SK-N-SH (cell line): ENCODE measurements at regions not wholly inside any gene's neighbourhood (a gene's known extent, or its start where the extent isn't known, plus 50 kb on each side); places are given as distances from the start of the nearest gene placed in this dataset.

Experiments used
- CTCF ChIA-PET: fragments of 300-600, 350-600 bp; formaldehyde crosslinking; extraction: SDS; loops from one replicate; lab custom pipeline; 2021; lab: Yijun Ruan, JAX
- POLR2A ChIA-PET: fragments of 350-600 bp; sonication (Branson Sonifier 250); formaldehyde crosslinking; extraction: SDS; loops from one replicate; lab custom pipeline; 2020; ENCODE audit warnings: antibody characterized with exemption, inconsistent platforms; lab: Yijun Ruan, JAX
- DNase-seq: peaks from one replicate; pipeline ENCODE4 v3.0.0; 2012
- H2AFZ ChIP-seq: fragments of 200-600 bp; sonication (generic); 2 replicates; pipeline ENCODE4 v1.8.1; 2016; ENCODE audit warnings: antibody characterized with exemption, mild to moderate bottlenecking, low read depth
- H3F3A ChIP-seq: fragments of 200-600 bp; sonication (generic); replicated peaks from 2 replicates; pipeline ENCODE3; 2016; ENCODE audit warnings: antibody characterized with exemption, mild to moderate bottlenecking; ENCODE audit not compliant: insufficient read depth
- H3K27ac ChIP-seq, 2 experiments: fragments of 200-500 bp in 1 of 2; fragments of 200-600 bp in 1 of 2; sonication (Bioruptor generic) in 1 of 2; sonication (generic), shearing (Covaris generic) in 1 of 2; 2 replicates each; pipeline versions ENCODE4 v1.5.1 to v1.6.1; 2014 to 2016; ENCODE audit warnings: low read depth in 2 of 2, inconsistent platforms in 1 of 2, low read length in 1 of 2, mild to moderate bottlenecking in 1 of 2, mixed read lengths in 1 of 2
- H3K27me3 ChIP-seq: fragments of 200-600 bp; sonication (generic), shearing (Covaris generic); 2 replicates; pipeline ENCODE4 v1.6.1; 2016; ENCODE audit warnings: mixed run types; ENCODE audit not compliant: insufficient read depth
- H3K36me3 ChIP-seq, 2 experiments: fragments of 200-500 bp in 1 of 2; fragments of 200-600 bp in 1 of 2; sonication (Bioruptor generic) in 1 of 2; sonication (generic) in 1 of 2; replicated peaks in 1 of 2; 2 replicates each; pipeline versions ENCODE3 to v1.5.1; 2014 to 2016; ENCODE audit warnings: low read length in 1 of 2, mild to moderate bottlenecking in 1 of 2; ENCODE audit not compliant: insufficient read depth in 2 of 2, control insufficient read depth in 1 of 2
- H3K4me1 ChIP-seq, 2 experiments: fragments of 200-500 bp in 1 of 2; fragments of 200-600 bp in 1 of 2; sonication (Bioruptor generic) in 1 of 2; sonication (generic), shearing (Covaris generic) in 1 of 2; 2 replicates each; pipeline versions ENCODE4 v1.5.1 to v1.6.1; 2014 to 2016; ENCODE audit warnings: low read depth in 1 of 2, low read length in 1 of 2, mixed run types in 1 of 2; ENCODE audit not compliant: insufficient read depth in 2 of 2, control insufficient read depth in 1 of 2
- H3K4me2 ChIP-seq: fragments of 200-600 bp; sonication (generic), shearing (Covaris generic); 2 replicates; pipeline ENCODE4 v1.6.1; 2017; ENCODE audit warnings: mixed run types
- H3K4me3 ChIP-seq, 2 experiments: fragments of 200-500 bp in 1 of 2; fragments of 200-600 bp in 1 of 2; sonication (Bioruptor generic) in 1 of 2; sonication (generic), shearing (Covaris generic) in 1 of 2; 2 replicates each; pipeline versions ENCODE4 v1.5.1 to v1.8.1; 2014 to 2016; ENCODE audit warnings: low read depth in 2 of 2, inconsistent platforms in 1 of 2, low read length in 1 of 2, mild to moderate bottlenecking in 1 of 2, mixed read lengths in 1 of 2, moderate library complexity in 1 of 2
- H3K79me2 ChIP-seq: fragments of 200-600 bp; sonication (generic); 2 replicates; pipeline ENCODE4 v1.8.1; 2017; ENCODE audit warnings: mild to moderate bottlenecking; ENCODE audit not compliant: insufficient read depth
- H3K9ac ChIP-seq: fragments of 200-600 bp; sonication (generic); 2 replicates; pipeline ENCODE4 v1.6.1; 2017; ENCODE audit warnings: mixed run types
- H3K9me2 ChIP-seq: fragments of 200-600 bp; sonication (generic); 2 replicates; pipeline ENCODE4 v1.6.1; 2017; ENCODE audit warnings: mixed run types
- H3K9me3 ChIP-seq: fragments of 200-600 bp; sonication (generic); 2 replicates; pipeline ENCODE4 v1.6.1; 2017; ENCODE audit warnings: mixed run types, mild to moderate bottlenecking, moderate library complexity
- H4K20me1 ChIP-seq: fragments of 200-600 bp; sonication (generic); 2 replicates; pipeline ENCODE4 v1.6.1; 2017; ENCODE audit warnings: mild to moderate bottlenecking, mixed run types; ENCODE audit not compliant: insufficient read depth
- CTCF ChIP-seq: fragments of 200-600 bp; sonication (generic); IDR thresholded peaks from 2 replicates; pipeline ENCODE4 v1.6.1; 2017; ENCODE audit warnings: antibody characterized with exemption, mild to moderate bottlenecking, moderate library complexity
- ELF1 ChIP-seq: IDR thresholded peaks from 2 replicates; pipeline ENCODE4 v1.4.0; 2012
- EP300 ChIP-seq, 2 experiments: IDR thresholded peaks; 2 replicates each; pipeline versions ENCODE4 v1.4.0 to v1.6.1; 2012; ENCODE audit warnings: borderline replicate concordance in 1 of 2, low read depth in 1 of 2, low read length in 1 of 2
- FOXM1 ChIP-seq: IDR thresholded peaks from 2 replicates; pipeline ENCODE4 v1.4.0; 2012; ENCODE audit warnings: low read depth, mild to moderate bottlenecking
- GABPA ChIP-seq: IDR thresholded peaks from 2 replicates; pipeline ENCODE4 v1.4.0; 2012; ENCODE audit warnings: low read depth, mild to moderate bottlenecking
- MAX ChIP-seq: IDR thresholded peaks from 2 replicates; pipeline ENCODE4 v1.4.0; 2012; ENCODE audit warnings: low read depth
- RAD21 ChIP-seq: IDR thresholded peaks from 2 replicates; pipeline ENCODE4 v1.6.1; 2012; ENCODE audit warnings: mild to moderate bottlenecking, low read length
- RXRA ChIP-seq: IDR thresholded peaks from 2 replicates; pipeline ENCODE4 v1.4.0; 2012; ENCODE audit warnings: low read depth, mild to moderate bottlenecking, borderline replicate concordance
- SIN3A ChIP-seq: IDR thresholded peaks from 2 replicates; pipeline ENCODE4 v1.6.1; 2012; ENCODE audit warnings: low read depth, mild to moderate bottlenecking, low read length, moderate library complexity, borderline replicate concordance
- SMC3 ChIP-seq: IDR thresholded peaks from 2 replicates; pipeline ENCODE4 v1.6.1; 2012; ENCODE audit warnings: low read depth, low read length, improper control_type of control experiment
- TEAD4 ChIP-seq: IDR thresholded peaks from 2 replicates; pipeline ENCODE4 v1.4.0; 2012; ENCODE audit warnings: mild to moderate bottlenecking, borderline replicate concordance; ENCODE audit not compliant: insufficient read depth
- ZBTB33 ChIP-seq: IDR thresholded peaks from 2 replicates; pipeline ENCODE4 v1.4.0; 2012; ENCODE audit warnings: low read depth, borderline replicate concordance
- WGBS: methylation state at CpG from one replicate; pipeline ENCODE4 v1.1.6; 2017; ENCODE audit warnings: low lambda C conversion rate; 5-methylcytosine and 5-hydroxymethylcytosine counted together
- TF ChIP-seq, protein P1 (sequence below): fragments of 150-350 bp; IDR thresholded peaks from 2 replicates; pipeline ENCODE4 v1.6.1; 2016; ENCODE audit warnings: mild to moderate bottlenecking, low read depth, low read length
- TF ChIP-seq, protein P2 (sequence below): IDR thresholded peaks from 2 replicates; pipeline ENCODE4; 2012

- TF ChIP-seq RAD21 (no peak), SIN3A (no peak), ZBTB33 (no peak)
- TF ChIP-seq, all 33 proteins: peak for 0
- H3F3A ChIP-seq, result no peaks in the 10 kb centered on the region
- no peaks in the 10 kb centered on the region for H3K4me1 ChIP-seq
- no peaks in the 10 kb centered on the region for H3K9me3 ChIP-seq
- no peaks in the 10 kb centered on the region for H3K36me3 ChIP-seq
- WGBS, result 87% methylated on average over 3 of the region's 3 CpGs
- no peak overlapping the region for H3K4me3 ChIP-seq
- H3K9me2 ChIP-seq, result no peaks in the 10 kb centered on the region
- H3K9ac ChIP-seq, result no peak overlapping the region
- POLR2A ChIA-PET, result no interaction called here
- H3K79me2 ChIP-seq, result no peaks in the 10 kb centered on the region
- CTCF ChIA-PET, result interaction anchor here (0.9 to 2.6 kb wide), 9 partner anchors 17 to 1057 kb away, joined by 3 to 23 read pairs (median 4); no protein-coding TSS in a partner anchor
- H2AFZ ChIP-seq, result no peak overlapping the region
- no peak overlapping the region for H3K4me2 ChIP-seq
- no peaks in the 10 kb centered on the region for H3K27me3 ChIP-seq
- H3K27ac ChIP-seq, result no peak overlapping the region
- no peak for DNase-seq
- H4K20me1 ChIP-seq, result no peaks in the 10 kb centered on the region
Observed at GRCh38 chr12:19741132-19741489, 301.8 kb downstream of the AEBP2 start.

GRCh38 chr12:19744705-19745218, 305.5 kb downstream of the AEBP2 start:
- no peaks in the 10 kb centered on the region for H3K4me1 ChIP-seq
- no peak overlapping the region for H3K9ac ChIP-seq
- no peaks in the 10 kb centered on the region for H3K27me3 ChIP-seq
- H3K79me2 ChIP-seq, result no peaks in the 10 kb centered on the region
- no peaks in the 10 kb centered on the region for H3F3A ChIP-seq
- no peak overlapping the region for H3K4me2 ChIP-seq
- H4K20me1 ChIP-seq, result no peaks in the 10 kb centered on the region
- no peaks in the 10 kb centered on the region for H3K9me3 ChIP-seq
- H3K36me3 ChIP-seq, result no peaks in the 10 kb centered on the region
- H3K27ac ChIP-seq, result no peak overlapping the region
- ChIA-PET CTCF (no interaction called here), POLR2A (no interaction called here)
- no peak overlapping the region for H3K4me3 ChIP-seq
- no peak for TF ChIP-seq ELF1
- no peak for TF ChIP-seq FOXM1
- no peak for TF ChIP-seq RAD21
- WGBS, result 55% methylated on average over 4 of the region's 4 CpGs
- no peak overlapping the region for H2AFZ ChIP-seq
- H3K9me2 ChIP-seq, result no peaks in the 10 kb centered on the region
- no peak for DNase-seq

- ChIA-PET POLR2A (no interaction called here), CTCF (interaction anchor here (1.2 to 2.3 kb wide), 5 partner anchors 8 to 878 kb away, joined by 3 to 10 read pairs (median 3); no protein-coding TSS in a partner anchor)
- no peak for DNase-seq
- Histone ChIP-seq H3K9ac (no peak overlapping the region), H3K27me3 (no peaks in the 10 kb centered on the region), H3K9me2 (no peaks in the 10 kb centered on the region), H3K4me2 (no peak overlapping the region), H3K4me3 (no peak overlapping the region), H3K4me1 (no peaks in the 10 kb centered on the region), H3F3A (no peaks in the 10 kb centered on the region), H3K9me3 (peaks cover 4% of the 10 kb centered on the region; the same call in 1 of the 2 replicates), H3K36me3 (no peaks in the 10 kb centered on the region), H3K79me2 (no peaks in the 10 kb centered on the region), H2AFZ (no peak overlapping the region), H3K27ac (no peak overlapping the region), H4K20me1 (no peaks in the 10 kb centered on the region)
- 79% methylated on average over 4 of the region's 4 CpGs for WGBS
- no peak for TF ChIP-seq GABPA
- no peak for TF ChIP-seq EP300 (IDR thresholded peaks at IDR 0.05; ENCODE audit: borderline replicate concordance in 1 of 2, low read depth in 1 of 2, low read length in 1 of 2)
- no peak for TF ChIP-seq SIN3A
- TF ChIP-seq FOXM1, result no peak
- no peak for TF ChIP-seq CTCF
- TF ChIP-seq, protein P1, sequence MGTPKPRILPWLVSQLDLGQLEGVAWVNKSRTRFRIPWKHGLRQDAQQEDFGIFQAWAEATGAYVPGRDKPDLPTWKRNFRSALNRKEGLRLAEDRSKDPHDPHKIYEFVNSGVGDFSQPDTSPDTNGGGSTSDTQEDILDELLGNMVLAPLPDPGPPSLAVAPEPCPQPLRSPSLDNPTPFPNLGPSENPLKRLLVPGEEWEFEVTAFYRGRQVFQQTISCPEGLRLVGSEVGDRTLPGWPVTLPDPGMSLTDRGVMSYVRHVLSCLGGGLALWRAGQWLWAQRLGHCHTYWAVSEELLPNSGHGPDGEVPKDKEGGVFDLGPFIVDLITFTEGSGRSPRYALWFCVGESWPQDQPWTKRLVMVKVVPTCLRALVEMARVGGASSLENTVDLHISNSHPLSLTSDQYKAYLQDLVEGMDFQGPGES, result no peak
- TF ChIP-seq SMC3, result no peak
- TF ChIP-seq MAX, result no peak
- no peak for TF ChIP-seq TEAD4
- TF ChIP-seq, protein P2, sequence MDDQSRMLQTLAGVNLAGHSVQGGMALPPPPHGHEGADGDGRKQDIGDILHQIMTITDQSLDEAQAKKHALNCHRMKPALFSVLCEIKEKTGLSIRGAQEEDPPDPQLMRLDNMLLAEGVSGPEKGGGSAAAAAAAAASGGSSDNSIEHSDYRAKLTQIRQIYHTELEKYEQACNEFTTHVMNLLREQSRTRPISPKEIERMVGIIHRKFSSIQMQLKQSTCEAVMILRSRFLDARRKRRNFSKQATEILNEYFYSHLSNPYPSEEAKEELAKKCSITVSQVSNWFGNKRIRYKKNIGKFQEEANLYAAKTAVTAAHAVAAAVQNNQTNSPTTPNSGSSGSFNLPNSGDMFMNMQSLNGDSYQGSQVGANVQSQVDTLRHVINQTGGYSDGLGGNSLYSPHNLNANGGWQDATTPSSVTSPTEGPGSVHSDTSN, result no peak
- no peak for TF ChIP-seq RXRA
Observed at GRCh38 chr12:19746471-19746870, 307.2 kb downstream of the AEBP2 start.
